Keratinocyte (primary cell): ENCODE measurements at regions not wholly inside any gene's neighbourhood (a gene's known extent, or its start where the extent isn't known, plus 50 kb on each side); places are given as distances from the start of the nearest gene placed in this dataset.

Experiments
- DNase-seq: peaks from one replicate; pipeline ENCODE4 v3.0.0-alpha.2; 2011; ENCODE audit warnings: low read depth, missing footprints, low spot score
- FAIRE-seq: peaks from 2 replicates; lab custom pipeline; 2011; peaks lifted over from hg19 to GRCh38; lab: Jason Lieb, UNC
- H2AFZ ChIP-seq: 2 replicates; pipeline ENCODE4 v1.6.0; 2012; ENCODE audit warnings: low read length, control low read depth, inconsistent platforms; ENCODE audit not compliant: control insufficient read depth
- H3K27ac ChIP-seq: 2 replicates; pipeline ENCODE4 v1.5.1; 2011; ENCODE audit warnings: low read length; ENCODE audit not compliant: control insufficient read depth, insufficient read depth
- H3K27me3 ChIP-seq: 3 replicates; pipeline ENCODE4 v1.6.0; 2011; ENCODE audit warnings: low read length; ENCODE audit not compliant: control insufficient read depth, insufficient read depth; ENCODE audit errors: extremely low read depth
- H3K36me3 ChIP-seq, 2 experiments: 2 replicates in 1 of 2; 3 replicates in 1 of 2; pipeline ENCODE4 v1.5.1; 2011; ENCODE audit warnings: low read length in 2 of 2, mild to moderate bottlenecking in 1 of 2; ENCODE audit not compliant: control insufficient read depth in 2 of 2, insufficient read depth in 2 of 2; ENCODE audit errors: extremely low read depth in 1 of 2
- H3K4me1 ChIP-seq: 3 replicates; pipeline ENCODE4 v1.5.1; 2011; ENCODE audit warnings: low read length; ENCODE audit not compliant: control insufficient read depth, insufficient read depth; ENCODE audit errors: extremely low read depth
- H3K4me2 ChIP-seq: 3 replicates; pipeline ENCODE4 v1.6.0; 2011; ENCODE audit warnings: low read depth, low read length; ENCODE audit not compliant: control insufficient read depth, insufficient read depth; ENCODE audit errors: extremely low read depth
- H3K4me3 ChIP-seq, 3 experiments: fragments of 200-600 bp in 1 of 3; sonication (generic) in 1 of 3; 2 replicates in 2 of 3; 3 replicates in 1 of 3; pipeline ENCODE4 v1.5.1; 2011 to 2016; ENCODE audit warnings: low read length in 3 of 3, mild to moderate bottlenecking in 3 of 3, control low read depth in 2 of 3, inconsistent platforms in 1 of 3, low read depth in 1 of 3, mixed read lengths in 1 of 3, mixed run types in 1 of 3, moderate library complexity in 1 of 3; ENCODE audit not compliant: control insufficient read depth in 2 of 3, insufficient read depth in 2 of 3; ENCODE audit errors: extremely low read depth in 1 of 3
- H3K79me2 ChIP-seq: 2 replicates; pipeline ENCODE4 v1.6.0; 2012; ENCODE audit warnings: low read length; ENCODE audit not compliant: control insufficient read depth, insufficient read depth
- H3K9ac ChIP-seq: 3 replicates; pipeline ENCODE4 v1.6.0; 2011; ENCODE audit warnings: low read length; ENCODE audit not compliant: control insufficient read depth, insufficient read depth; ENCODE audit errors: extremely low read depth
- H3K9me1 ChIP-seq: 3 replicates; pipeline ENCODE4 v1.6.0; 2011; ENCODE audit warnings: low read length; ENCODE audit not compliant: control insufficient read depth, insufficient read depth; ENCODE audit errors: extremely low read depth
- H3K9me3 ChIP-seq: 2 replicates; pipeline ENCODE4 v1.5.1; 2012; ENCODE audit warnings: low read depth, low read length; ENCODE audit not compliant: control insufficient read depth
- H4K20me1 ChIP-seq: 3 replicates; pipeline ENCODE4 v1.6.0; 2011; ENCODE audit warnings: low read length; ENCODE audit not compliant: control insufficient read depth, insufficient read depth; ENCODE audit errors: extremely low read depth
- CTCF ChIP-seq, 3 experiments: IDR thresholded peaks in 1 of 3; conservative IDR thresholded peaks in 1 of 3; optimal IDR thresholded peaks in 1 of 3; 2 replicates in 2 of 3; 3 replicates in 1 of 3; pipeline versions ENCODE3 to v1.5.1; 2011; ENCODE audit warnings: low read length in 3 of 3, mild to moderate bottlenecking in 3 of 3, moderate library complexity in 2 of 3, control low read depth in 1 of 3, inconsistent platforms in 1 of 3; ENCODE audit not compliant: insufficient read depth in 2 of 3; ENCODE audit errors: extremely low read depth in 1 of 3
- EZH2 ChIP-seq: IDR thresholded peaks from one replicate; pipeline ENCODE4 v1.6.1; 2012; ENCODE audit warnings: inconsistent platforms, mild to moderate bottlenecking, low read length, moderate library complexity
- dilution Hi-C: fragments of 300-500 bp; cut with MboI; formaldehyde crosslinking; loops from one replicate; pipeline ENCODE4 v1.7.0; 2020; ENCODE audit warnings: low sequenced_read_pairs; ENCODE audit not compliant: extremely low pct_ligation_motif_present

- no peak for TF ChIP-seq EZH2
- Histone ChIP-seq H3K4me1 (peaks cover 19% of the 10 kb centered on the region), H2AFZ (no peak overlapping the region), H3K27ac (no peak overlapping the region), H3K9ac (no peak overlapping the region), H3K27me3 (no peaks in the 10 kb centered on the region), H3K9me1 (no peaks in the 10 kb centered on the region), H4K20me1 (no peaks in the 10 kb centered on the region), H3K36me3 (no peaks in the 10 kb centered on the region), H3K4me2 (no peak overlapping the region), H3K79me2 (no peaks in the 10 kb centered on the region), H3K9me3 (no peaks in the 10 kb centered on the region), H3K4me3 (no peak overlapping the region)
- FAIRE-seq (no peak), DNase-seq (no peak)
- dilution Hi-C loops, result no loop called here
Observed at GRCh38 chr2:200127848-200128247, 172.5 kb downstream of the MAIP1 start.

GRCh38 chr2:200128296-200128695, 172.9 kb downstream of the MAIP1 start:
- H3K9ac ChIP-seq, result no peak overlapping the region
- no peak for TF ChIP-seq EZH2
- no peak for TF ChIP-seq CTCF (optimal IDR thresholded peaks at IDR 0.05 in 1 of 3, IDR thresholded peaks at IDR 0.05 in 1 of 3, conservative IDR thresholded peaks at IDR 0.05 in 1 of 3; ENCODE audit: extremely low read depth in 1 of 3, insufficient read depth in 2 of 3, low read length in 3 of 3)

DNA sequence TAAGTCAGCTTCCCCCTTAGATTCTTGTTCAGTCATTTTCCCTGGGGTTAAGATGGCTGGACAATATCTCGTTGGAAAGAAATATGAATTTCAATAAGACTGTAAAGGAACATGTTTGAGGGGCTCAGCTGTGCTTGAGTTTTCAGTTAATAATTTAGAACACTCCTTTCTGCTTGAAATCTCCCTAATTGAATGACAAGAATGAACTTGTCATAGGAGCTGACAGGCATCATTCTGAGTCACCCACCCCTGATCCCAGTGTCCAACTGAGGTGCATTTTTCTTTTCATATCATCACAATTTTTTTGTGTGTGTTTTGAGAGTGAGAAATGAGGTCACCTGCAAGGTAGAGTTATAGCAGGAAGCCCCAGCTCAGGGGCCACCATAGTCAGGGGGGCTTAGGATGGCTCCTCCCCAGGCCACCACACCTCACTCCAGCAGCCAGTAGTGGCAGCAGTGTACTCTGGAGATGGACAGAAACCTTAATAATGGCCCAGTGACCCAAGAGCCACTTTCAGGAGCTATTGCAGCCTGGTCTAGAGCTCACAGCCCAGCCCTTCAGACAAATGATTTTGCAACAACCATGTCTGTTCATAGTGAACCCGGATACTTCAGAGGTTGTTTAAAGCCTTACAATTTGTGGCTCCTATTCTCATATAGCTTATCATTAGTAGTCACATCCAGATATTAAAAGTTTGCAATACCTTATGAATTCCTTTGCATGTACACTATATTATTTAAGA, 174.5 kb downstream of the MAIP1 start:
- no peaks in the 10 kb centered on the region for H4K20me1 ChIP-seq
- no peak overlapping the region for H3K9ac ChIP-seq
- DNase-seq, result peak; percentile 7
- no peaks in the 10 kb centered on the region for H3K9me3 ChIP-seq
- TF ChIP-seq EZH2 (no peak), CTCF (optimal IDR thresholded peaks at IDR 0.05 in 1 of 3, IDR thresholded peaks at IDR 0.05 in 1 of 3, conservative IDR thresholded peaks at IDR 0.05 in 1 of 3; ENCODE audit: extremely low read depth in 1 of 3, insufficient read depth in 2 of 3, low read length in 3 of 3) (no peak)
- no peak overlapping the region for H3K27ac ChIP-seq
- H3K36me3 ChIP-seq, result no peaks in the 10 kb centered on the region
- no peaks in the 10 kb centered on the region for H3K79me2 ChIP-seq
- no peak overlapping the region for H2AFZ ChIP-seq
- peak; percentile 92 for FAIRE-seq
- dilution Hi-C loops, result no loop called here
- H3K4me1 ChIP-seq, result peaks cover 19% of the 10 kb centered on the region
- H3K27me3 ChIP-seq, result no peaks in the 10 kb centered on the region
- no peaks in the 10 kb centered on the region for H3K9me1 ChIP-seq
- peak overlapping the region; percentile 43 for H3K4me2 ChIP-seq
- H3K4me3 ChIP-seq, result peak overlapping the region in 1 of 3 experiments; percentile 16

More at GRCh38 chr2:200128296-200128695, 172.9 kb downstream of the MAIP1 start:
- Histone ChIP-seq H3K36me3 (no peaks in the 10 kb centered on the region), H3K27ac (no peak overlapping the region), H3K4me1 (peaks cover 19% of the 10 kb centered on the region), H2AFZ (no peak overlapping the region), H3K27me3 (no peaks in the 10 kb centered on the region), H3K79me2 (no peaks in the 10 kb centered on the region), H3K4me2 (no peak overlapping the region), H3K9me1 (no peaks in the 10 kb centered on the region), H3K9me3 (no peaks in the 10 kb centered on the region), H4K20me1 (no peaks in the 10 kb centered on the region), H3K4me3 (no peak overlapping the region)
- FAIRE-seq, result no peak
- DNase-seq, result no peak
- dilution Hi-C loops, result no loop called here
